Transverse colon (tissue), 4 donors: ENCODE measurements at regions not wholly inside any gene's neighbourhood (a gene's known extent, or its start where the extent isn't known, plus 50 kb on each side); places are given as distances from the start of the nearest gene placed in this dataset.

ENCODE experiments used
- DNase-seq: peaks from one replicate; pipeline ENCODE4 v3.0.0-alpha.2; 2019
- H3K27ac ChIP-seq, 4 donors: fragments of 200-600 bp; sonication (generic); 2 replicates each; pipeline ENCODE4 v1.5.1; 2016 to 2018; ENCODE audit warnings: inconsistent platforms in 4 of 4
- H3K27me3 ChIP-seq: fragments of 200-600 bp; sonication (generic); 2 replicates; pipeline ENCODE4 v1.5.1; 2017; ENCODE audit warnings: inconsistent platforms
- H3K36me3 ChIP-seq, 4 donors: fragments of 200-600 bp; sonication (generic); 2 replicates each; pipeline ENCODE4 v1.5.1; 2017 to 2019; ENCODE audit warnings: inconsistent platforms in 4 of 4
- H3K4me1 ChIP-seq, 4 donors: fragments of 200-600 bp; sonication (generic); 2 replicates each; pipeline ENCODE4 v1.5.1; 2017 to 2020; ENCODE audit warnings: inconsistent platforms in 4 of 4
- H3K4me3 ChIP-seq, 4 donors: fragments of 200-600 bp; sonication (generic); 1 replicate in 1 of 4; 2 replicates in 3 of 4; pipeline versions ENCODE4 v1.5.1 to v1.6.1; 2017 to 2019; ENCODE audit warnings: inconsistent platforms in 4 of 4
- H3K9me3 ChIP-seq, 2 donors: fragments of 200-600 bp; sonication (generic); 2 replicates each; pipeline ENCODE4 v1.5.1; 2017 to 2019; ENCODE audit warnings: inconsistent platforms in 2 of 2
- CTCF ChIP-seq, 5 experiments: fragments of 200-600 bp in 3 of 5; fragments of 450-650 bp in 2 of 5; sonication (generic) in 3 of 5; IDR thresholded peaks; 1 replicate in 2 of 5; 2 replicates in 3 of 5; pipeline ENCODE4 v1.5.1; 2016 to 2017; ENCODE audit warnings: antibody characterized with exemption in 5 of 5, inconsistent platforms in 3 of 5, mild to moderate bottlenecking in 2 of 5, moderate library complexity in 1 of 5
- EP300 ChIP-seq: sonication (generic); formaldehyde crosslinking; IDR thresholded peaks from one replicate; pipeline ENCODE4 v1.6.1; 2017; ENCODE audit warnings: antibody characterized with exemption, low read depth
- POLR2A ChIP-seq: fragments of 450-650 bp; IDR thresholded peaks from one replicate; pipeline ENCODE4 v1.6.1; 2016; ENCODE audit warnings: antibody characterized with exemption, mild to moderate bottlenecking, moderate library complexity
- POLR2AphosphoS5 ChIP-seq, 3 donors: sonication (generic); formaldehyde crosslinking; IDR thresholded peaks; one replicate each; pipeline ENCODE4 v1.6.1; 2016; ENCODE audit warnings: antibody characterized with exemption in 3 of 3
- WGBS, 2 donors: methylation state at CpG; one replicate each; pipeline ENCODE4 v1.1.5; 2018; ENCODE audit warnings: low coverage in 1 of 2; 5-methylcytosine and 5-hydroxymethylcytosine counted together
- in situ Hi-C, 4 donors: fragments of 200-750 bp; cut with MboI; loops; one replicate each; pipeline versions ENCODE4 v1.15.0 to v1.15.1; 2017; ENCODE audit warnings: low sequenced_read_pairs in 3 of 4, low pct_ligation_motif_present in 1 of 4, low pct_unique_long_range_greater_than_20kb in 1 of 4
- intact Hi-C: fragments of 100-400 bp; cut with DNase I; formaldehyde crosslinking; loops from one replicate; pipeline ENCODE4 v1.15.1; 2023; ENCODE audit warnings: low total_unique reads

GRCh38 chr15:96716478-96716877, 386.0 kb downstream of the NR2F2 start:
- no peaks in the 10 kb centered on the region for H3K4me1 ChIP-seq
- in situ Hi-C loops (no loop called here), intact Hi-C loops (no loop called here)
- no peak overlapping the region for H3K4me3 ChIP-seq
- H3K27me3 ChIP-seq, result no peaks in the 10 kb centered on the region
- no peak for DNase-seq
- H3K36me3 ChIP-seq, result no peaks in the 10 kb centered on the region
- TF ChIP-seq POLR2A (no peak), CTCF (IDR thresholded peaks at IDR 0.05) (no peak), EP300 (no peak), POLR2AphosphoS5 (IDR thresholded peaks at IDR 0.05) (no peak)
- H3K27ac ChIP-seq, result no peak overlapping the region
- WGBS, 2 donors, result 84% methylated on average over 3 of the region's 3 CpGs
- H3K9me3 ChIP-seq, result no peaks in the 10 kb centered on the region

GRCh38 chr15:96720251-96720650, 389.8 kb downstream of the NR2F2 start:
- H3K36me3 ChIP-seq, result no peaks in the 10 kb centered on the region
- DNase-seq, result no peak
- no peak overlapping the region for H3K27ac ChIP-seq
- H3K4me1 ChIP-seq, result no peaks in the 10 kb centered on the region
- intact Hi-C loops (no loop called here), in situ Hi-C loops (no loop called here)
- no peaks in the 10 kb centered on the region for H3K27me3 ChIP-seq
- H3K4me3 ChIP-seq, result no peak overlapping the region
- 62% methylated on average over 8 of the region's 8 CpGs; no CpG with 5 or more reads in 1 of the 2 donors for WGBS, 2 donors
- TF ChIP-seq POLR2A (no peak), POLR2AphosphoS5 (IDR thresholded peaks at IDR 0.05) (no peak), EP300 (no peak), CTCF (IDR thresholded peaks at IDR 0.05) (no peak)
- H3K9me3 ChIP-seq, result no peaks in the 10 kb centered on the region

- no peaks in the 10 kb centered on the region for H3K36me3 ChIP-seq
- H3K27ac ChIP-seq, result no peak overlapping the region
- no peak overlapping the region for H3K4me3 ChIP-seq
- in situ Hi-C loops, result no loop called here
- no peaks in the 10 kb centered on the region for H3K27me3 ChIP-seq
- intact Hi-C loops, result no loop called here
- no peaks in the 10 kb centered on the region for H3K9me3 ChIP-seq
- no peak for TF ChIP-seq EP300
- no peak for TF ChIP-seq CTCF (IDR thresholded peaks at IDR 0.05)
- no peak for TF ChIP-seq POLR2AphosphoS5 (IDR thresholded peaks at IDR 0.05)
- no peak for TF ChIP-seq POLR2A
- DNase-seq, result no peak
- 18% methylated on average over 2 of the region's 2 CpGs; no CpG with 5 or more reads in 1 of the 2 donors for WGBS, 2 donors
- no peaks in the 10 kb centered on the region for H3K4me1 ChIP-seq
Observed at GRCh38 chr15:96720656-96721055, 390.2 kb downstream of the NR2F2 start.

- Histone ChIP-seq H3K27ac (no peak overlapping the region), H3K4me1 (no peaks in the 10 kb centered on the region), H3K36me3 (no peaks in the 10 kb centered on the region), H3K27me3 (no peaks in the 10 kb centered on the region), H3K9me3 (no peaks in the 10 kb centered on the region), H3K4me3 (no peak overlapping the region)
- 72 to 83% methylated on average over 2 to 6 of the region's 6 CpGs for WGBS, 2 donors
- DNase-seq, result no peak
- intact Hi-C loops, result no loop called here
- TF ChIP-seq POLR2AphosphoS5 (IDR thresholded peaks at IDR 0.05) (no peak), EP300 (no peak), CTCF (IDR thresholded peaks at IDR 0.05) (no peak), POLR2A (no peak)
- in situ Hi-C loops, result no loop called here
Observed at GRCh38 chr15:96728591-96728990, 398.1 kb downstream of the NR2F2 start.
